HCT116 (cell line): ENCODE measurements at regions not wholly inside any gene's neighbourhood (a gene's known extent, or its start where the extent isn't known, plus 50 kb on each side); places are given as distances from the start of the nearest gene placed in this dataset.

Experiments used
- ATAC-seq: fragments of 200-7000 bp; cut with Tn5 transposase; 2 replicates; pipeline ENCODE4 v1.9.1; 2020; ENCODE audit warnings: mild to moderate bottlenecking, moderate library complexity
- BruUV-seq: library from RNA; stranded (reverse); fragments of 400-500 nt; replicated peaks from 2 replicates; lab custom pipeline; 2021; lab: Mats Ljungman, UMichigan
- CTCF ChIA-PET: fragments of 300-600 bp; sonication (Branson Sonifier 250); formaldehyde crosslinking; loops from one replicate; lab custom pipeline; 2021; ENCODE audit warnings: antibody characterized with exemption; lab: Charles Lee
- POLR2A ChIA-PET: fragments of 300-600, 350-600 bp; sonication (Branson Sonifier 250); formaldehyde crosslinking; loops from one replicate; lab custom pipeline; 2021; ENCODE audit warnings: antibody characterized with exemption; lab: Charles Lee
- RAD21 ChIA-PET, 2 experiments: fragments of 300-600 bp; sonication (Branson Sonifier 250); formaldehyde crosslinking; loops; one replicate each; lab custom pipeline; 2023; ENCODE audit warnings: low total read pairs in 2 of 2; ENCODE audit not compliant: uncharacterized antibody in 2 of 2, unreplicated experiment in 2 of 2, low non-redundant PET in 1 of 2; lab: Charles Lee
- DNase-seq: peaks from one replicate; pipeline ENCODE4 v3.0.0-alpha.2; 2010; ENCODE audit warnings: low read depth, low spot score
- H2AFZ ChIP-seq: fragments of 200-600 bp; shearing (Covaris generic), sonication (generic); 2 replicates; pipeline ENCODE4 v1.6.1; 2017; ENCODE audit warnings: low read depth, mixed run types, mixed read lengths, antibody characterized with exemption, low read length; ENCODE audit not compliant: poor library complexity, severe bottlenecking
- H3K27ac ChIP-seq: 2 replicates; pipeline ENCODE4 v1.5.1; 2012; ENCODE audit warnings: low read depth, low read length
- H3K27me3 ChIP-seq: fragments of 200-600 bp; sonication (generic); 2 replicates; pipeline ENCODE4 v1.6.1; 2016; ENCODE audit warnings: mixed run types, low read length, mixed read lengths; ENCODE audit not compliant: insufficient read depth
- H3K36me3 ChIP-seq, 2 experiments: fragments of 200-500 bp in 1 of 2; fragments of 200-600 bp in 1 of 2; sonication (Bioruptor generic) in 1 of 2; sonication (generic) in 1 of 2; 2 replicates each; pipeline versions ENCODE4 v1.5.1 to v1.6.1; 2014 to 2016; ENCODE audit warnings: low read length in 2 of 2, inconsistent platforms in 1 of 2, mixed read lengths in 1 of 2, mixed run types in 1 of 2; ENCODE audit not compliant: insufficient read depth in 2 of 2, control insufficient read depth in 1 of 2
- H3K4me1 ChIP-seq, 2 experiments: fragments of 200-600 bp in 1 of 2; sonication (generic) in 1 of 2; 2 replicates each; pipeline versions ENCODE4 v1.5.1 to v1.6.1; 2012 to 2017; ENCODE audit warnings: low read length in 2 of 2, inconsistent platforms in 1 of 2, mild to moderate bottlenecking in 1 of 2, mixed read lengths in 1 of 2, mixed run types in 1 of 2, moderate library complexity in 1 of 2; ENCODE audit not compliant: insufficient read depth in 2 of 2, control insufficient read depth in 1 of 2
- H3K4me2 ChIP-seq: fragments of 200-600 bp; sonication (generic); 2 replicates; pipeline ENCODE4 v1.6.1; 2017; ENCODE audit warnings: mixed run types, low read length, mixed read lengths
- H3K4me3 ChIP-seq, 2 experiments: fragments of 200-600 bp in 1 of 2; sonication (generic) in 1 of 2; replicated peaks in 1 of 2; 2 replicates each; pipeline ENCODE4 v1.5.1; 2011 to 2016; ENCODE audit warnings: low read length in 2 of 2, control low read depth in 1 of 2, low read depth in 1 of 2, mild to moderate bottlenecking in 1 of 2, mixed read lengths in 1 of 2, mixed run types in 1 of 2
- H3K79me2 ChIP-seq: fragments of 200-600 bp; sonication (generic); 2 replicates; pipeline ENCODE4 v1.6.1; 2017; ENCODE audit warnings: mild to moderate bottlenecking, mixed run types, low read length, moderate library complexity, mixed read lengths; ENCODE audit not compliant: insufficient read depth
- H3K9ac ChIP-seq: fragments of 200-600 bp; sonication (generic); 2 replicates; pipeline ENCODE4 v1.6.1; 2016; ENCODE audit warnings: low read length, mixed read lengths
- H3K9me2 ChIP-seq: fragments of 200-600 bp; sonication (generic), shearing (Covaris generic); 2 replicates; pipeline ENCODE4 v1.6.1; 2017; ENCODE audit warnings: mixed run types, mild to moderate bottlenecking, moderate library complexity; ENCODE audit not compliant: insufficient read depth
- H3K9me3 ChIP-seq, 2 experiments: fragments of 200-500 bp in 1 of 2; fragments of 200-600 bp in 1 of 2; sonication (Bioruptor generic) in 1 of 2; sonication (generic) in 1 of 2; 2 replicates each; pipeline ENCODE4 v1.6.1; 2014 to 2017; ENCODE audit warnings: low read length in 2 of 2, mixed read lengths in 2 of 2, inconsistent platforms in 1 of 2, low read depth in 1 of 2, mild to moderate bottlenecking in 1 of 2, mixed run types in 1 of 2, moderate library complexity in 1 of 2; ENCODE audit not compliant: control insufficient read depth in 1 of 2, insufficient read depth in 1 of 2
- H4K20me1 ChIP-seq: fragments of 200-600 bp; sonication (generic), shearing (Covaris generic); 2 replicates; pipeline ENCODE4 v1.6.1; 2017; ENCODE audit warnings: mixed run types, mild to moderate bottlenecking, moderate library complexity; ENCODE audit not compliant: insufficient read depth
- ATF3 ChIP-seq: IDR thresholded peaks from 2 replicates; pipeline ENCODE4 v1.6.1; 2012
- CBX3 ChIP-seq: IDR thresholded peaks from 2 replicates; pipeline ENCODE4 v1.6.1; 2012; ENCODE audit warnings: low read depth
- CEBPB ChIP-seq: IDR thresholded peaks from 2 replicates; pipeline ENCODE4 v1.6.1; 2012; ENCODE audit warnings: low read depth
- CTCF ChIP-seq, 3 experiments: fragments of 200-600 bp in 1 of 3; sonication (generic) in 1 of 3; IDR thresholded peaks in 2 of 3; conservative IDR thresholded peaks in 1 of 3; 2 replicates each; pipeline ENCODE4 v1.5.1; 2012 to 2017; ENCODE audit warnings: low read depth in 2 of 3, low read length in 2 of 3, antibody characterized with exemption in 1 of 3, borderline replicate concordance in 1 of 3, control low read depth in 1 of 3, mild to moderate bottlenecking in 1 of 3, mixed read lengths in 1 of 3, mixed run types in 1 of 3, moderate library complexity in 1 of 3; ENCODE audit not compliant: insufficient read depth in 1 of 3
- EZH2 ChIP-seq: fragments of 200-600 bp; sonication (generic); IDR thresholded peaks from 2 replicates; pipeline ENCODE4 v1.6.1; 2017; ENCODE audit warnings: antibody characterized with exemption, mixed run types
- FOSL1 ChIP-seq: IDR thresholded peaks from 2 replicates; pipeline ENCODE4 v1.6.1; 2012; ENCODE audit warnings: low read depth
- JUND ChIP-seq: IDR thresholded peaks from 2 replicates; pipeline ENCODE4 v1.6.1; 2012
- MAX ChIP-seq: IDR thresholded peaks from 2 replicates; pipeline ENCODE4 v1.6.1; 2012
- POLR2A ChIP-seq: IDR thresholded peaks from 2 replicates; pipeline ENCODE4 v1.7.0; 2011; ENCODE audit warnings: borderline replicate concordance; ENCODE audit not compliant: insufficient read depth, insufficient read length; ENCODE audit errors: extremely low read depth
- POLR2AphosphoS5 ChIP-seq: IDR thresholded peaks from 2 replicates; pipeline ENCODE4 v1.6.1; 2011; ENCODE audit warnings: mild to moderate bottlenecking, low read depth, low read length, moderate library complexity
- RAD21 ChIP-seq: IDR thresholded peaks from 2 replicates; pipeline ENCODE4 v1.6.1; 2012; ENCODE audit warnings: low read depth, mild to moderate bottlenecking
- REST ChIP-seq: IDR thresholded peaks from 2 replicates; pipeline ENCODE4 v1.6.1; 2012; ENCODE audit warnings: low read depth
- SP1 ChIP-seq: IDR thresholded peaks from 2 replicates; pipeline ENCODE4 v1.6.1; 2012; ENCODE audit warnings: low read depth
- SRF ChIP-seq: IDR thresholded peaks from 2 replicates; pipeline ENCODE4 v1.6.1; 2012; ENCODE audit warnings: low read depth
- TCF7L2 ChIP-seq: IDR thresholded peaks from 2 replicates; pipeline ENCODE4 v1.7.0; 2011; ENCODE audit warnings: borderline replicate concordance, inconsistent platforms; ENCODE audit not compliant: insufficient read depth, insufficient read length; ENCODE audit errors: extremely low read depth
- YY1 ChIP-seq: IDR thresholded peaks from 2 replicates; pipeline ENCODE4 v1.6.1; 2011; ENCODE audit warnings: low read length, low read depth, moderate library complexity, mild to moderate bottlenecking; ENCODE audit not compliant: insufficient replicate concordance; ENCODE audit errors: extremely low read depth
- ZBTB33 ChIP-seq: IDR thresholded peaks from 2 replicates; pipeline ENCODE4 v1.6.1; 2011; ENCODE audit warnings: mild to moderate bottlenecking, low read length, moderate library complexity; ENCODE audit not compliant: insufficient replicate concordance; ENCODE audit errors: extremely low read depth
- ZFX ChIP-seq: fragments of 450-650 bp; IDR thresholded peaks from 2 replicates; pipeline ENCODE4 v1.6.1; 2017
- ZNF274 ChIP-seq: fragments of 200-500 bp; sonication (Bioruptor generic); IDR thresholded peaks from 2 replicates; pipeline ENCODE4 v1.6.1; 2014; ENCODE audit warnings: mild to moderate bottlenecking, low read depth, low read length, inconsistent platforms
- intact Hi-C: fragments of 100-400 bp; cut with micrococcal nuclease; formaldehyde crosslinking; loops from 2 replicates; pipeline ENCODE4 v1.10.0; 2022

- intact Hi-C loops, result no loop called here
- ChIA-PET CTCF (interaction anchor here (0.6 kb wide), 1 partner anchor 324 kb away, joined by 3 read pairs; no protein-coding TSS in a partner anchor), RAD21 (no interaction called here), POLR2A (interaction anchor here (0.5 kb wide), 1 partner anchor 155 kb away, joined by 3 read pairs; no protein-coding TSS in a partner anchor)
- peak overlapping the region; percentile 16; the same call in 1 of the 2 replicates for H3K9ac ChIP-seq
- H4K20me1 ChIP-seq, result no peaks in the 10 kb centered on the region
- H3K79me2 ChIP-seq, result no peaks in the 10 kb centered on the region
- DNase-seq (no peak), ATAC-seq (peak; percentile 77)
- H3K4me1 ChIP-seq, result peaks cover 13 to 25% of the 10 kb centered on the region in 2 experiments
- peak overlapping the region; percentile 36; the same call in 1 of the 2 replicates for H3K27ac ChIP-seq
- H3K36me3 ChIP-seq, result no peaks in the 10 kb centered on the region
- no peaks in the 10 kb centered on the region for H3K9me2 ChIP-seq
- no peaks in the 10 kb centered on the region for H3K27me3 ChIP-seq
- peak overlapping the region in 1 of 2 experiments; percentile 42; a peak in 3 of 4 replicates for H3K4me3 ChIP-seq
- H2AFZ ChIP-seq, result peak overlapping the region; percentile 92
- H3K9me3 ChIP-seq, result no peaks in the 10 kb centered on the region
- BruUV-seq, result no TSS peak
- peak overlapping the region; percentile 67 for H3K4me2 ChIP-seq
- TF ChIP-seq ZFX, result no peak
- TF ChIP-seq SRF, result no peak; the same call in 1 of the 2 replicates
- TF ChIP-seq ZNF274, result no peak
- TF ChIP-seq REST, result no peak
- TF ChIP-seq POLR2AphosphoS5, result no peak
- TF ChIP-seq YY1, result no peak
- TF ChIP-seq CTCF (IDR thresholded peaks at IDR 0.05 in 2 of 3, conservative IDR thresholded peaks at IDR 0.05 in 1 of 3; ENCODE audit: borderline replicate concordance in 1 of 3, insufficient read depth in 1 of 3, low read depth in 2 of 3, low read length in 2 of 3), result no peak
- TF ChIP-seq ZBTB33, result no peak
- no peak for TF ChIP-seq ATF3
- TF ChIP-seq SP1, result peak; percentile 49
- TF ChIP-seq POLR2A, result no peak
- peak; percentile 27; the same call in 1 of the 2 replicates for TF ChIP-seq JUND
- peak; percentile 67 for TF ChIP-seq TCF7L2
- TF ChIP-seq CBX3, result peak; percentile 37; the same call in 1 of the 2 replicates
- no peak for TF ChIP-seq RAD21
- TF ChIP-seq EZH2, result no peak
- 0 out of 2 replicates have a peak, but pooled peaks have one; percentile 13 for TF ChIP-seq CEBPB
- TF ChIP-seq MAX, result peak; percentile 25; the same call in 1 of the 2 replicates
- TF ChIP-seq FOSL1, result peak; percentile 51; the same call in 1 of the 2 replicates
These were observed 280.2 kb upstream of the PITRM1 start for GRCh38 chr10:3452683-3453361.
